HG02610 (cell line): ENCODE measurements at regions not wholly inside any gene's neighbourhood (a gene's known extent, or its start where the extent isn't known, plus 50 kb on each side); places are given as distances from the start of the nearest gene placed in this dataset.

Source experiments
- ATAC-seq: cut with Tn5 transposase; IDR thresholded peaks from one replicate; pipeline ENCODE4 v1.9.1; 2021; ENCODE audit warnings: mild to moderate bottlenecking, moderate library complexity; ENCODE audit not compliant: unreplicated experiment

GRCh38 chr1:219993554-219994433 is 52.5 kb downstream of the EPRS1 start:
- no peak for ATAC-seq

DNA sequence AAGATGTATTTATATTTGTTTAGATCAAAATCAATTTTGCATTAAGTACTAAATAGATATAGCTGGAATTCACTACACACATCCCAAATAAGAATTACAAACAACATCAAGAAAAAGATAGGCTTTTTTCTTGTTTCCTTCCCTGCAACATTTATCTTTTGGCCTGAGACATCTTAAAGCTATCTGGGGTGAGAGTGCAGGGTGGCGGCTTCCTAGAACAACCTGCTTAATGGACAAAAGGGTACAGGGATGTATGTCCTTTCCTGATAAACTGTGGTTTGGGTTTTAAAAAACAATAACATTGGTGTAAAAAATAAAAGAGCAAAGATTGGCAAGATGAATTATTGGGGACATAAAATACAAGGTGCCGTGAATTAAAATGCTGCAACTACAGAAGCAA is 54.4 kb downstream of the EPRS1 start:
- ATAC-seq: no peak

- ATAC-seq: no peak
Measured at GRCh38 chr1:219991511-219991810, 54.8 kb downstream of the EPRS1 start.

GRCh38 chr1:219990782-219991510 is 55.4 kb downstream of the EPRS1 start:
- no peak for ATAC-seq

- no peak for ATAC-seq
Measured at GRCh38 chr1:219989766-219990165, 56.5 kb downstream of the EPRS1 start.

- ATAC-seq: no peak
Measured at GRCh38 chr1:219988818-219989217, 57.5 kb downstream of the EPRS1 start.

GRCh38 chr1:219988387-219988786 is 57.9 kb downstream of the EPRS1 start:
- ATAC-seq: peak; percentile 77

GRCh38 chr1:219987325-219987724 is 59.0 kb upstream of the SLC30A10 start:
- ATAC-seq: no peak

DNA sequence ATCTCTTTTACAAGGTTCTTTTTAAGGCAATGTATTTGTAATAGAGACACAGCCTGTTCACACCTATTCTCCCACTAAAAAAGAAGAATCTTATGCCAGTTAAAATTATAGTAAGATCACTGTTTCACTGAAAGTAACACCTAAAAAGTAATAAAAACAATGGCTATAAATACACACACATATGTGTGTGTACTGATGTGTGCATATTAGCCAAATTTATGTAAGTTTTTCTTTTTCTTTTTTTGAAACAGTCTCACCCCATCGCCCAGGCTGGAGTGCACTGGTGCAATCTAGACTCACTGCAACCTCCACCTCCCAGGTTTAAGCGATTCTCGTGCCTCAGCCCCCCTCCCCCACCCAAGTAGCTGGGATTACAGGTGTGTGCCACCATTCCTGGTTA is 56.8 kb upstream of the SLC30A10 start:
- ATAC-seq: no peak
